ENCODE measurements at regions not wholly inside any gene's neighbourhood (a gene's known extent, or its start where the extent isn't known, plus 50 kb on each side); places are given as distances from the start of the nearest gene placed in this dataset.

DNA sequence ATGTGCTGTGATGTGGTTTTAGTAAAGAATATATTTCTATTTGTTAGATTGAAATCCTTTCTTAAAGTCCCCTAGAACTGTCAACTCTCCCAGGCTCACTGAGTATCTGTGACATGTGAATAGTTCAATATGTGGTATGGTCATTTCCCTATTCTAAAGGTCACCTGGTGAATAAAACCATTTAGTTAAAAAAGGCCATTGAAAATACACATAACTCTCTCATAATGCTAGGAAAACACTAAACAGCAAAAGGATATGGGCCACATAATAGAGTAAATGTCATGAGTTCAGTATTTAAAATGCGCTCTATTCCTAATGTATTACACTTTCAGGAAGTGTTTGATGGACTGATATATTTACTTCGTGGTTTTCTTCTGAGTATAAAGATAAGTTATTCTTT lies 420.9 kb upstream of the JAG1 start:
- no peak for TF ChIP-seq POLR2A (IDR thresholded peaks at IDR 0.05; ENCODE audit: low read length)
- no peak for TF ChIP-seq GATA1 (IDR thresholded peaks at IDR 0.05; ENCODE audit: low read depth, low read length)
